ENCODE measurements at regions not wholly inside any gene's neighbourhood (a gene's known extent, or its start where the extent isn't known, plus 50 kb on each side); places are given as distances from the start of the nearest gene placed in this dataset.
A peak's percentile ranks its signal among the peaks of the same experiment; 100 is the strongest.
"Not testable (repeated sequence)": the region's sequence is repeated elsewhere in the genome, so short reads cannot be mapped to it uniquely, and the experiment has no call there.

- not testable (repeated sequence) for H3K36me3 ChIP-seq (ENCODE audit: control insufficient read depth in 1 of 2, insufficient read depth in 2 of 2, low read length in 2 of 2); H3K27me3 ChIP-seq (ENCODE audit: low read depth, low read length); H3K27ac ChIP-seq (ENCODE audit: low read length); H3K4me3 ChIP-seq (ENCODE audit: low read depth in 1 of 2, low read length in 2 of 2); H3K9me3 ChIP-seq (ENCODE audit: control insufficient read depth in 1 of 2, low read length in 2 of 2)
- H3K4me1 ChIP-seq (ENCODE audit: control insufficient read depth in 1 of 2, insufficient read depth in 2 of 2, low read length in 2 of 2), result peaks cover 13 to 14% of the 10 kb centered on the region in 2 donors
Observed at GRCh38 chr3:177339220-177339703, 142.0 kb upstream of the TBL1XR1 start.

GRCh38 chr3:177340243-177340830 is 143.1 kb upstream of the TBL1XR1 start:
- H3K9me3 ChIP-seq (ENCODE audit: control insufficient read depth in 1 of 2, low read length in 2 of 2), result no peaks in the 10 kb centered on the region
- H3K27me3 ChIP-seq (ENCODE audit: low read depth, low read length), result no peaks in the 10 kb centered on the region
- no peaks in the 10 kb centered on the region for H3K36me3 ChIP-seq (ENCODE audit: control insufficient read depth in 1 of 2, insufficient read depth in 2 of 2, low read length in 2 of 2)
- H3K4me3 ChIP-seq (ENCODE audit: low read depth in 1 of 2, low read length in 2 of 2), result no peak overlapping the region
- H3K4me1 ChIP-seq (ENCODE audit: control insufficient read depth in 1 of 2, insufficient read depth in 2 of 2, low read length in 2 of 2), result peaks cover 17 to 23% of the 10 kb centered on the region in 2 donors
- H3K27ac ChIP-seq (ENCODE audit: low read length), result no peak overlapping the region

- Histone ChIP-seq H3K4me3 (ENCODE audit: low read depth in 1 of 2, low read length in 2 of 2) (no peak overlapping the region), H3K9me3 (ENCODE audit: control insufficient read depth in 1 of 2, low read length in 2 of 2) (no peaks in the 10 kb centered on the region), H3K36me3 (ENCODE audit: control insufficient read depth in 1 of 2, insufficient read depth in 2 of 2, low read length in 2 of 2) (no peaks in the 10 kb centered on the region), H3K4me1 (ENCODE audit: control insufficient read depth in 1 of 2, insufficient read depth in 2 of 2, low read length in 2 of 2) (peaks cover 16 to 24% of the 10 kb centered on the region in 2 donors), H3K27ac (ENCODE audit: low read length) (no peak overlapping the region), H3K27me3 (ENCODE audit: low read depth, low read length) (no peaks in the 10 kb centered on the region)
Observed at GRCh38 chr3:177341736-177342419, 144.6 kb upstream of the TBL1XR1 start.

- Histone ChIP-seq H3K9me3 (ENCODE audit: control insufficient read depth in 1 of 2, low read length in 2 of 2) (no peaks in the 10 kb centered on the region), H3K4me1 (ENCODE audit: control insufficient read depth in 1 of 2, insufficient read depth in 2 of 2, low read length in 2 of 2) (peaks cover 4 to 18% of the 10 kb centered on the region in 2 donors), H3K27ac (ENCODE audit: low read length) (no peak overlapping the region), H3K4me3 (ENCODE audit: low read depth in 1 of 2, low read length in 2 of 2) (no peak overlapping the region), H3K27me3 (ENCODE audit: low read depth, low read length) (no peaks in the 10 kb centered on the region), H3K36me3 (ENCODE audit: control insufficient read depth in 1 of 2, insufficient read depth in 2 of 2, low read length in 2 of 2) (no peaks in the 10 kb centered on the region)
Observed at GRCh38 chr3:177343122-177343625, 145.9 kb upstream of the TBL1XR1 start.

- Histone ChIP-seq H3K4me3 (ENCODE audit: low read depth in 1 of 2, low read length in 2 of 2) (peak overlapping the region in 1 of 2 donors; percentile 1), H3K27me3 (ENCODE audit: low read depth, low read length) (no peaks in the 10 kb centered on the region), H3K36me3 (ENCODE audit: control insufficient read depth in 1 of 2, insufficient read depth in 2 of 2, low read length in 2 of 2) (no peaks in the 10 kb centered on the region), H3K9me3 (ENCODE audit: control insufficient read depth in 1 of 2, low read length in 2 of 2) (no peaks in the 10 kb centered on the region), H3K27ac (ENCODE audit: low read length) (peak overlapping the region; percentile 83), H3K4me1 (ENCODE audit: control insufficient read depth in 1 of 2, insufficient read depth in 2 of 2, low read length in 2 of 2) (peaks cover 8 to 18% of the 10 kb centered on the region in 2 donors)
Observed at GRCh38 chr3:177345049-177345972, 148.0 kb upstream of the TBL1XR1 start.

GRCh38 chr3:177345973-177346503 is 148.8 kb upstream of the TBL1XR1 start:
- Histone ChIP-seq H3K27me3 (ENCODE audit: low read depth, low read length) (no peaks in the 10 kb centered on the region), H3K4me1 (ENCODE audit: control insufficient read depth in 1 of 2, insufficient read depth in 2 of 2, low read length in 2 of 2) (peaks cover 8 to 18% of the 10 kb centered on the region in 2 donors), H3K36me3 (ENCODE audit: control insufficient read depth in 1 of 2, insufficient read depth in 2 of 2, low read length in 2 of 2) (no peaks in the 10 kb centered on the region), H3K27ac (ENCODE audit: low read length) (peak overlapping the region; percentile 83), H3K4me3 (ENCODE audit: low read depth in 1 of 2, low read length in 2 of 2) (no peak overlapping the region), H3K9me3 (ENCODE audit: control insufficient read depth in 1 of 2, low read length in 2 of 2) (no peaks in the 10 kb centered on the region)

- Histone ChIP-seq H3K4me3 (ENCODE audit: low read depth in 1 of 2, low read length in 2 of 2) (no peak overlapping the region), H3K27me3 (ENCODE audit: low read depth, low read length) (no peaks in the 10 kb centered on the region), H3K4me1 (ENCODE audit: control insufficient read depth in 1 of 2, insufficient read depth in 2 of 2, low read length in 2 of 2) (peaks cover 8 to 18% of the 10 kb centered on the region in 2 donors), H3K27ac (ENCODE audit: low read length) (no peak overlapping the region), H3K9me3 (ENCODE audit: control insufficient read depth in 1 of 2, low read length in 2 of 2) (no peaks in the 10 kb centered on the region), H3K36me3 (ENCODE audit: control insufficient read depth in 1 of 2, insufficient read depth in 2 of 2, low read length in 2 of 2) (no peaks in the 10 kb centered on the region)
Observed at GRCh38 chr3:177346878-177347277, 149.6 kb upstream of the TBL1XR1 start.

GRCh38 chr3:177347611-177348010 is 150.3 kb upstream of the TBL1XR1 start:
- no peak overlapping the region for H3K27ac ChIP-seq (ENCODE audit: low read length)
- peaks cover 8 to 18% of the 10 kb centered on the region in 2 donors for H3K4me1 ChIP-seq (ENCODE audit: control insufficient read depth in 1 of 2, insufficient read depth in 2 of 2, low read length in 2 of 2)
- no peak overlapping the region for H3K4me3 ChIP-seq (ENCODE audit: low read depth in 1 of 2, low read length in 2 of 2)

GRCh38 chr3:177348974-177349373 is 151.7 kb upstream of the TBL1XR1 start:
- Histone ChIP-seq H3K36me3 (ENCODE audit: control insufficient read depth in 1 of 2, insufficient read depth in 2 of 2, low read length in 2 of 2) (no peaks in the 10 kb centered on the region), H3K27ac (ENCODE audit: low read length) (no peak overlapping the region), H3K4me3 (ENCODE audit: low read depth in 1 of 2, low read length in 2 of 2) (no peak overlapping the region), H3K27me3 (ENCODE audit: low read depth, low read length) (no peaks in the 10 kb centered on the region), H3K9me3 (ENCODE audit: control insufficient read depth in 1 of 2, low read length in 2 of 2) (no peaks in the 10 kb centered on the region), H3K4me1 (ENCODE audit: control insufficient read depth in 1 of 2, insufficient read depth in 2 of 2, low read length in 2 of 2) (peaks cover 8 to 18% of the 10 kb centered on the region in 2 donors)

More at GRCh38 chr3:177347611-177348010, 150.3 kb upstream of the TBL1XR1 start:
- Histone ChIP-seq H3K27me3 (ENCODE audit: low read depth, low read length) (no peaks in the 10 kb centered on the region), H3K9me3 (ENCODE audit: control insufficient read depth in 1 of 2, low read length in 2 of 2) (no peaks in the 10 kb centered on the region), H3K36me3 (ENCODE audit: control insufficient read depth in 1 of 2, insufficient read depth in 2 of 2, low read length in 2 of 2) (no peaks in the 10 kb centered on the region)

GRCh38 chr3:177349384-177349783 is 152.1 kb upstream of the TBL1XR1 start:
- Histone ChIP-seq H3K27me3 (ENCODE audit: low read depth, low read length) (no peaks in the 10 kb centered on the region), H3K9me3 (ENCODE audit: control insufficient read depth in 1 of 2, low read length in 2 of 2) (no peaks in the 10 kb centered on the region), H3K27ac (ENCODE audit: low read length) (no peak overlapping the region), H3K36me3 (ENCODE audit: control insufficient read depth in 1 of 2, insufficient read depth in 2 of 2, low read length in 2 of 2) (no peaks in the 10 kb centered on the region), H3K4me1 (ENCODE audit: control insufficient read depth in 1 of 2, insufficient read depth in 2 of 2, low read length in 2 of 2) (peaks cover 8 to 18% of the 10 kb centered on the region in 2 donors), H3K4me3 (ENCODE audit: low read depth in 1 of 2, low read length in 2 of 2) (no peak overlapping the region)

GRCh38 chr3:177350121-177350520 is 152.8 kb upstream of the TBL1XR1 start:
- no peaks in the 10 kb centered on the region for H3K36me3 ChIP-seq (ENCODE audit: control insufficient read depth in 1 of 2, insufficient read depth in 2 of 2, low read length in 2 of 2)
- H3K27me3 ChIP-seq (ENCODE audit: low read depth, low read length), result no peaks in the 10 kb centered on the region
- H3K9me3 ChIP-seq (ENCODE audit: control insufficient read depth in 1 of 2, low read length in 2 of 2), result no peaks in the 10 kb centered on the region
- H3K27ac ChIP-seq (ENCODE audit: low read length), result no peak overlapping the region
- H3K4me3 ChIP-seq (ENCODE audit: low read depth in 1 of 2, low read length in 2 of 2), result no peak overlapping the region
- H3K4me1 ChIP-seq (ENCODE audit: control insufficient read depth in 1 of 2, insufficient read depth in 2 of 2, low read length in 2 of 2), result peaks cover 6 to 12% of the 10 kb centered on the region in 2 donors

Data from muscle layer of duodenum (tissue), 2 donors.